Fibroblast of villous mesenchyme (primary cell): ENCODE measurements at regions not wholly inside any gene's neighbourhood (a gene's known extent, or its start where the extent isn't known, plus 50 kb on each side); places are given as distances from the start of the nearest gene placed in this dataset.

ENCODE experiments used
- DNase-seq: peaks from one replicate; pipeline ENCODE4 v3.0.0-alpha.2; 2010; ENCODE audit warnings: low read depth
- H3K4me3 ChIP-seq: 2 replicates; pipeline ENCODE4 v1.5.1; 2011; ENCODE audit warnings: low read depth, mild to moderate bottlenecking, low read length
- CTCF ChIP-seq: IDR thresholded peaks from 2 replicates; pipeline ENCODE4 v1.5.1; 2012; ENCODE audit warnings: low read depth, mild to moderate bottlenecking, low read length; ENCODE audit not compliant: insufficient read depth

GRCh38 chr9:27991221-27991620 is 417.9 kb upstream of the C9orf72 start:
- TF ChIP-seq CTCF, result no peak
- DNase-seq, result no peak
- H3K4me3 ChIP-seq, result no peak overlapping the region

GRCh38 chr9:28001096-28001495 is 427.8 kb upstream of the C9orf72 start:
- H3K4me3 ChIP-seq, result no peak overlapping the region
- no peak for DNase-seq
- TF ChIP-seq CTCF, result no peak

- no peak for TF ChIP-seq CTCF
- H3K4me3 ChIP-seq, result no peak overlapping the region
- DNase-seq, result no peak
Measured at GRCh38 chr9:28004900-28005299, 431.6 kb upstream of the C9orf72 start.

- no peak for DNase-seq
- no peak for TF ChIP-seq CTCF
- H3K4me3 ChIP-seq, result no peak overlapping the region
Measured at GRCh38 chr9:28005779-28006178, 432.5 kb upstream of the C9orf72 start.

GRCh38 chr9:28007097-28007817 is 434.0 kb upstream of the C9orf72 start:
- DNase-seq, result no peak
- TF ChIP-seq CTCF, result no peak
- H3K4me3 ChIP-seq, result no peak overlapping the region

- no peak for TF ChIP-seq CTCF
- DNase-seq, result no peak
- no peak overlapping the region for H3K4me3 ChIP-seq
Measured at GRCh38 chr9:28014212-28014611, 440.9 kb upstream of the C9orf72 start.

- DNase-seq, result no peak
- H3K4me3 ChIP-seq, result no peak overlapping the region
- TF ChIP-seq CTCF, result no peak
Measured at GRCh38 chr9:28024676-28025075, 451.4 kb upstream of the C9orf72 start.
